ENCODE measurements at regions not wholly inside any gene's neighbourhood (a gene's known extent, or its start where the extent isn't known, plus 50 kb on each side); places are given as distances from the start of the nearest gene placed in this dataset.

- POLR2A ChIA-PET = interaction anchor here (0.6 kb wide), 1 partner anchor 1689 kb away, joined by 3 read pairs; no protein-coding TSS in a partner anchor
Observed at GRCh38 chr2:234556848-234557573, 60.1 kb upstream of the ARL4C start.

GRCh38 chr2:234555616-234556249 lies 58.9 kb upstream of the ARL4C start:
- 92% methylated on average over 9 of the region's 9 CpGs for WGBS (ENCODE audit: missing lambda C conversion rate)

More at GRCh38 chr2:234556848-234557573, 60.1 kb upstream of the ARL4C start:
- peak; percentile 42 to 43 for DNase-seq (ENCODE audit: low read depth in 1 of 2, low spot score in 1 of 2)
- 0 out of 5 replicates have a peak, but pooled peaks of 1 of the 2 experiments have one; percentile 18 for TF ChIP-seq RAD21 (conservative IDR thresholded peaks at IDR 0.05 in 1 of 2, IDR thresholded peaks at IDR 0.05 in 1 of 2)
- TF ChIP-seq CHD2 (IDR thresholded peaks at IDR 0.05; ENCODE audit: low read length, partially characterized antibody) = no peak
- 36% methylated on average over 5 of the region's 5 CpGs for whole genome bisulfite sequencing (ENCODE audit: missing lambda C conversion rate)
- H3K27ac ChIP-seq = peak overlapping the region; percentile 52 to 78
- ATAC-seq = peak; percentile 56 to 77; a peak in 3 of 6 replicates
- FAIRE-seq = no peak
- peak overlapping the region; percentile 49 for H3K4me2 ChIP-seq
- CTCF ChIA-PET = interaction anchor here (1.2 to 4.9 kb wide), 12 partner anchors 10 to 699 kb away, joined by 3 to 33 read pairs (median 6); no protein-coding TSS in a partner anchor
- no peak overlapping the region for H3K4me3 ChIP-seq
- H3K9me3 ChIP-seq = peaks cover 6% of the 10 kb centered on the region; the same call in 1 of the 3 replicates
- peaks cover 25% of the 10 kb centered on the region for H3K4me1 ChIP-seq

GRCh38 chr2:234555161-234555560 lies 58.3 kb upstream of the ARL4C start:
- Histone ChIP-seq H3K9me3 (peaks cover 6% of the 10 kb centered on the region; the same call in 1 of the 3 replicates), H3K4me1 (peaks cover 31% of the 10 kb centered on the region), H3K4me3 (no peak overlapping the region), H3K27ac (peak overlapping the region in 1 of 2 experiments; percentile 77; a peak in 1 of 6 replicates), H3K4me2 (no peak overlapping the region)
- ChIA-PET POLR2A (no interaction called here), CTCF (interaction anchor here (0.9 to 4.9 kb wide), 8 partner anchors 10 to 578 kb away, joined by 3 to 33 read pairs (median 4); no protein-coding TSS in a partner anchor)
- no peak for DNase-seq (ENCODE audit: low read depth in 1 of 2, low spot score in 1 of 2)
- FAIRE-seq = no peak
- ATAC-seq = no peak
- TF ChIP-seq PBX3 (IDR thresholded peaks at IDR 0.05) = no peak
- TF ChIP-seq CTCF (IDR thresholded peaks at IDR 0.05) = no peak
- no peak for TF ChIP-seq PHF8 (IDR thresholded peaks at IDR 0.05; ENCODE audit: borderline replicate concordance, low read depth)
- no peak for TF ChIP-seq BCL3 (IDR thresholded peaks at IDR 0.05)
- no peak for TF ChIP-seq ELK1 (IDR thresholded peaks at IDR 0.05; ENCODE audit: low read depth, low read length)
- TF ChIP-seq FOXS1 (CRISPR knock-in tag; IDR thresholded peaks at IDR 0.05) = no peak
- TF ChIP-seq TP53 (CRISPR knock-in tag; IDR thresholded peaks at IDR 0.05) = no peak
- no peak for TF ChIP-seq HOXB5 (CRISPR knock-in tag; IDR thresholded peaks at IDR 0.05)
- no peak for TF ChIP-seq RFX5 (IDR thresholded peaks at IDR 0.05)
- TF ChIP-seq NR3C1 (IDR thresholded peaks at IDR 0.05) = no peak
- TF ChIP-seq FOSB (CRISPR knock-in tag; IDR thresholded peaks at IDR 0.05) = no peak
- no peak for TF ChIP-seq EP300 (IDR thresholded peaks at IDR 0.05)
- TF ChIP-seq RAD21 (conservative IDR thresholded peaks at IDR 0.05 in 1 of 2, IDR thresholded peaks at IDR 0.05 in 1 of 2) = no peak
- no peak for TF ChIP-seq KDM5A (IDR thresholded peaks at IDR 0.05)

More at GRCh38 chr2:234555616-234556249, 58.9 kb upstream of the ARL4C start:
- TF ChIP-seq USF2 (IDR thresholded peaks at IDR 0.05) (no peak), E2F6 (IDR thresholded peaks at IDR 0.05; ENCODE audit: borderline replicate concordance, low read depth) (no peak), PBX3 (IDR thresholded peaks at IDR 0.05) (no peak), POLR2A (IDR thresholded peaks at IDR 0.05; ENCODE audit: low read length) (no peak)
- H3K4me1 ChIP-seq = peaks cover 29% of the 10 kb centered on the region
- H3K4me3 ChIP-seq = no peak overlapping the region
- FAIRE-seq (no peak), DNase-seq (ENCODE audit: low read depth in 1 of 2, low spot score in 1 of 2) (no peak), ATAC-seq (no peak)
- CTCF ChIA-PET = interaction anchor here (0.9 to 4.9 kb wide), 12 partner anchors 8 to 579 kb away, joined by 3 to 33 read pairs (median 4); no protein-coding TSS in a partner anchor
- peak overlapping the region; percentile 52 to 77 for H3K27ac ChIP-seq
- POLR2A ChIA-PET = no interaction called here
- H3K9me3 ChIP-seq = peaks cover 6% of the 10 kb centered on the region; the same call in 1 of the 3 replicates
- peak overlapping the region; percentile 49; the same call in 1 of the 3 replicates for H3K4me2 ChIP-seq
